Inferior parietal cortex (tissue), 1 donor: ENCODE measurements at regions not wholly inside any gene's neighbourhood (a gene's known extent, or its start where the extent isn't known, plus 50 kb on each side); places are given as distances from the start of the nearest gene placed in this dataset.
A peak's percentile ranks its signal among the peaks of the same experiment; 100 is the strongest.
"Not testable (repeated sequence)": the region's sequence is repeated elsewhere in the genome, so short reads cannot be mapped to it uniquely, and the experiment has no call there.

ENCODE experiments used
- DNase-seq: peaks from one replicate; pipeline ENCODE4 v3.0.0-alpha.2; 2016; ENCODE audit errors: extremely low spot score

DNA sequence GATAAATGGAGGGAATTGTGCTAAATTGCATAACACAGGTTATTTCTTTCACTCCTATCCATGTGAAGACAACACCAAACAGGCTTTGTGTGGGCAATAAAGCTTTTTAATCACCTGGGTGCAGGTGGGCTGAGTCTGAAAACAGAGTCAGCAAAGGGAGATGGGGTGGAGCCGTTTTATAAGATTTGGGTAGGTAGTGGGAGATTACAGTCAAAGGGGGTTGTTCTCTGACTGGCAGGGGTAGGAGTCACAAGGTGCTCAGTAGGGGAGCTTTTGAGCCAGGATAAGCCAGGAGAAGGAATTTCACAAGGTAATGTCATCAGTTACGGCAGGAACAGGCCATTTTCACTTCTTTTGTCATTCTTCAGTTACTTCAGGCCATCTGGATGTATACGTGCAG lies 358.8 kb upstream of the LRP1B start:
- DNase-seq: not testable (repeated sequence)

DNA sequence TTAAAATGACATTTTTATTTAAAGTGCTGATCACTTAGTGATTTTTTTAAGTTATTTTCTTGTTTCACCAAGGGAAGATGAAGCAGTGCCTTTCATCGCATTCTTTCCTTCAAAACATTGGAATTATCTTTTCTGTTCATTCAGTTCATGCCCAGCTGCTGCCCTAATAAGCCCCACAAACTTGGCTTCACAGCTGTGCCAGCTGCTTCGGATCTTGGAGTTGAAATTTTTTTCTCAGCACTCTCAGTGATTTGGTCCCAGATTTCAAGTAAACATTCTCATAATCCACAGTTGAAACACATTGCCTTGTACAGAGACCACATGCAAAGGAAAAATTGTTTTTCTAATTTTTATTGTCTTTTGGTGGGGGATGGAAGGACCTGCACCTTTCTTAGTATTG lies 353.3 kb upstream of the LRP1B start:
- no peak for DNase-seq

GRCh38 chr2:142483653-142484052 lies 352.8 kb upstream of the LRP1B start:
- DNase-seq: no peak

GRCh38 chr2:142478206-142478605 lies 347.4 kb upstream of the LRP1B start:
- DNase-seq: no peak

DNA sequence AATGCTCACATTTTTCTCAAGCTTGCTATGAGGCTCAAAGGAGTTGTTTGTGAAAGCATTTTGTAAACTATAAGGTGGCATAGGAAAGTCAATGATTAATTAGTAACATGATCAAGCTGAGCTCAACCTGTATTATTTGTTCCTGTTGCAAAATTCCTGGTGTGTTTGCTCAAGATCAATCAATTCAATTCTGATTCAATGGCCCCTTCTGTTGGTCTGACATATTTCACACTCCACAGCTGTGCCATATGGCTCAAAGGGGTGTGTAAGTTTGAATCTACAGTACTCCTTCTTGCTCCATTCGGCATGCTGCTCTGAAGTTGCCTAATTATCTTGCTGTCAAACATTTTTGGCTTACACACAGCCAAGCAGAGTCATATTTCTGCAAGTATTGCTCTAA lies 341.6 kb upstream of the LRP1B start:
- no peak for DNase-seq

GRCh38 chr2:142467321-142467720 lies 336.5 kb upstream of the LRP1B start:
- DNase-seq: no peak

GRCh38 chr2:142463047-142463446 lies 332.2 kb upstream of the LRP1B start:
- no peak for DNase-seq

DNA sequence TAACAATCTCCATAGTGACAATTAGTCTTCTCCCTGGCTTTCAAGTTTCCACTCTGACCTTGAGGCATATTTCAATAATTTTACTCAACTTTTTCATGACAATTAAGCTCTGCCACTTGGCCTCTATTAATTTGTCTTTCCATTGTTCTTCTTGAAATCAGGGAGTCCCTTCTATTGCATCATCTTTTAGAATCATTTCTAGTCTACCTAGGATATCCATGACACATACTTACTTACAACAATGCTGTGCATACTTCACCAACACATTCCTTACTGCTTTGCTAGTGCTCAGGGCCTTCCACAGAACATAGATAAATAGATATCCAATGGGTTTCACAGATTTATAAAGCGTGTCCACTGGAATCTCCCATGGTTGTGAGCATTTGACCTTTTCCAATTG lies 331.5 kb upstream of the LRP1B start:
- DNase-seq: no peak

DNA sequence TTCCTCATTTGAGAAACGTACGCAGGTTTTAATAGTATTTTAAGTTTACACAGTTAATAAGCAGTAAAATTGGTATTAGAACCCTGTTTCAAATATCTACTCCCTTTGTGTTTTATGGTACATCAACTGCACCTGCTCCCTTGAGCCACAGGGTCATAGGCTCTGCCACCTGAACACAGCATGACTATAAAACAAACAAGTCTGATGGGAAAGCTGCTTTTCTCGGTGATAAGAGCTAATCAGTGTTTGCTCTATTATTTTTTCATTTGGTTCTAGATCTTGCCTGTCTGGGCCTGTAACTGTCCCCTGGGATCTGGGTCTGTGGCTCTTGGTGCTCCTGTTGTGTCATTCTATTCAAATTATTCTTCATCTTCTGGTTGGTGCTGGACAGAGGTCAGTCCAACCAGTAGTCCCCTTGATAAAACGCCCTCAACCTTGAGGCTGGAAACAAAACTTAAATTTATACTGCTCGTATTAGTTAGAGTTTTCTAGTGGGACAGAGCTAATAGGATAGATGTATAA lies 314.8 kb upstream of the LRP1B start:
- DNase-seq: no peak

DNA sequence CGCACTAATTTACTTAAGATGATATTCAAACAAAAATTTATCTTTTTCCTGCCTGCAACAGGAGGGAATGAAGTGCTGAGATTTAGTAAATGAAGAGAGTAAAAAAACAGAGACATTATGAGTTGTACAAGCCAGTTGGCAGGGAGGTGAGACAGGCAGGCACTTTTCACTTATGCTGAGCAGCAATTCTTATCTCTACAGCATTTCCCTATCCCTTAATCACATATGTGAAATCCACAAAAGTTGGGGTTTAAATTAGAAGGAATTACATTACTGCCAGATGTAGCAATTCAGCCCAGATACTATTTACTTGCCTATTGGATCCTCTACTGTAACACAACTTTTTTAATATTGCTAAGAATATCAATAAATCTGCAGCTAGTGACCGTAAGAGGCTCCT lies 314.2 kb upstream of the LRP1B start:
- DNase-seq: no peak

DNA sequence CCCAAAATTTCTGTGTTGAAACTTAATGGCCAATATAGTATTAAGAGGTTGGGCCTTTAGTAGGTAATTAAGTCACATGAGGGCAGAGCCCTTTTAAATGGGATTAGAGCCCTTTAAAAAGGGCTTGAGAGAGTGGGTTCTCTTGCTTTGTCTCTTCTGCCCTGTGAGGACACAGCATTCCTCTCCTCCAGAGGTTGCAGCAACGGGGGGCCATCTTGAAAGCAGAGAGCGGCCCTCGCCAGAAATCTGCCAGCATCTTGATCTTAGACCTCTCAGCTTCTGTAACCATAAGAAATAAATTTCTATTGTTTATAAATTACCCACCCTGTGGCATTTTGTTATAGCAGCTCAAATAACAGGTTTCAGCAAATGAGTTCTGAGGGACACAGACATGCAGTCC lies 305.0 kb upstream of the LRP1B start:
- DNase-seq: no peak

DNA sequence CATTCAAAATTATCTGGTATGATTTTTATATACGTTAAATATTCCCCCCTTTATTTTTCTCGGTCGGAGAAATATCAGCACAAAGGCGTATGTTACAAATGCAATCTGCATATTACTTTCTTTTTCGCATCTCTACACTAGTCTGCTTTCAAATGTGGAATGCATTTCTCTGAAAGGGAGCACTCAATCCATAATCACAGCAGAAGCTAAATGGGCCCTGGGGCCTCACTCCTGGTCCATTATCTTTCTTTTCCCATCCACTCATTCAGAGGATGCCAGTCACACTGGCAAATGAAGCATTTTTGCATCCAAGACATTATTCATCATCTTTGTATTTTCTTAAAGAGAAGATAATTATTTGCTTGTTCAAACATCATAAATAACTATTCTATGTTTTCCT lies 295.2 kb upstream of the LRP1B start:
- no peak for DNase-seq

GRCh38 chr2:142425551-142425950 lies 294.7 kb upstream of the LRP1B start:
- DNase-seq: no peak

DNA sequence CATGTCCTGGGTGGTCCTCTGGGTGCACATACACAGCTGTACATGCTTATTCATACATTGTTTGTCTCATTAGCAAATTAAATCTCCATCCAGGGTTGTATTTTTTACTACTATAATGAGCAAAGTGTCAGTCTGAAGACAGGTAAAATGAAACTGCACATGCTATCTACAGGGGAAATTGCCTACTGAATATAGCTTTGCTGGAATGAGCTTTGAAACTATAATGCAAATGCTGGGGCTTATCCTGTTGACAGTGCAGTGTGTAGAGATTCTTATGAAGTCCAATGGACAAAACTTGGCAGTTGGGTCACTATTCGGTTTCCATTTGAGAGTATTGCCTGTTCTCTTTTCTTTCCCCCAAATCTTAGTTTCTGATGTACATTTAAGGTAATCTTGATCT lies 292.8 kb upstream of the LRP1B start:
- DNase-seq: no peak

DNA sequence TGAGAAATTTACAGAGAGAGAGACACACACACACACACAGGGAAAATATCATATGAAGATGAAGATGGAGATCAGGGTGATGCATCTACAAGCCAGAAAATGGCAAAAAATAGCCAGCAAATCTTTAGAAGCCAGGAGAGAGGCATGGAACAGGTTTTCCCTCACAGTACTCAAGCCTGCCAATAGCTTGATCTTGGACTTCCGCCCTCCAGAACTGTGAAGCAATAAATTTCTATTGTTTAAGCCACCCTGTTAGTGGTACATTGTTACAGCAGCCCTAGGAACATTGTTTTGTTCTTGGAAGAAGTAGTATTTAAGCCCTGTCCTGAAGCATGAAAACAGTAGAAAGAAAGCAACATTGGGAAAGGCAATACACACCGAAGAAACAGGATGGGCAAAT lies 292.0 kb upstream of the LRP1B start:
- DNase-seq: no peak

GRCh38 chr2:142422041-142422440 lies 291.2 kb upstream of the LRP1B start:
- DNase-seq: no peak

DNA sequence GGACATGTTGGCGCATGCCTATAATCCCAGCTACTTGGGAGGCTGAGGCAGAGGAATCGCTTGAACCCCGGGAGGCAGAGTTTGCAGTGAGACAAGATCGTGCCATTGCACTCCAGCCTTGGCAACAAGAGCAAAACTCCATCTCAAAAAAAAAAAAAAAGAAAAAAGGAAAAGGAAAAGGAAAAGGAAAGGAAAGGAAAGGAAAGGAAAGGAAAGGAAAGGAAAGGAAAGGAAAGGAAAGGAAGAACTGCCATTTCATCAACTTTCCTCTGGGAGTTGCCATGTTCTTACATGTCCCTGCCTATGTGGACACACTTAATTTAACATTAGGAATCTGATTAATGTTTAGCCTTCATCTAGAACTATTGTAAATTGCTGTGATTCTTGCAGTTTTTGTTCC lies 287.9 kb upstream of the LRP1B start:
- DNase-seq: not testable (repeated sequence)

GRCh38 chr2:142416996-142417395 lies 286.2 kb upstream of the LRP1B start:
- no peak for DNase-seq

GRCh38 chr2:142415461-142415860 lies 284.6 kb upstream of the LRP1B start:
- no peak for DNase-seq

GRCh38 chr2:142398212-142398611 lies 267.4 kb upstream of the LRP1B start:
- DNase-seq: no peak

- DNase-seq: peak; percentile 42
Measured at GRCh38 chr2:142395291-142395690, 264.5 kb upstream of the LRP1B start.

DNA sequence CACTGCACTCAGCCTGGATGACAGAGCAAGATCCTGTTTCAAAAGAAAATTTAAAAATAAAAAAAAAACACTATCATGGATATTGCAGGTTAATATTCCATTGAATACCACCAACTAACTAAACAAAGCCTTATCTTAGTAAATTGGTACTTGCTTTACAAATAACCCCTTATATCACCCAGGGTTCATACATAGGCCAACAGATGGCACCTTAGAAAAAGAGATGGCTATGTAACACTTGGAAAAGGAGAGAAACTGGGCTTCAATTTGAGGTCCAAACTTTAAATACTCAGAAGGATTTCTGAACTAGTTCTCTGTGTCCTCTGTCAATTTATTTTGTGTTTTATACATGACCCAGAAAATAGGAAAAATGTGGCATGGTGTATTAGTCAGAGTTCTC lies 249.6 kb upstream of the LRP1B start:
- no peak for DNase-seq

DNA sequence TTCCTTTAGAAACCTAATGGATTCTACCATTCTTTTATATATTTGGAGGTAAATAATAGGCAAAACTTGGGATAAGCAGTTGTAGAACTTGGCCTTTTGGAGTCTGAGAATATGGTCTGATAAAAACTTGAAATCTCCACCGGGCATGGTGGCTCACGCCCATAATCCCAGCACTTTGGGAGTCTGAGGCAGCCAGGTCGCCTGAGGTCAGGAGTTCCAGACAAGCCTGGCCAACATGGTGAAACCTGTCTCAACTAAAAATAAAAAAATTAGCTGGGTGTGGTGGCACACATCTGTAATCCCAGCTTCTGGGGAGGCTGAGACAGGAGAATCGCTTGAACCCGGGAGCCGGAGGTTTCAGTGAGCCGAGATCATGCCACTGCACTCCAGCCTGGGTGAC lies 231.3 kb upstream of the LRP1B start:
- not testable (repeated sequence) for DNase-seq

DNA sequence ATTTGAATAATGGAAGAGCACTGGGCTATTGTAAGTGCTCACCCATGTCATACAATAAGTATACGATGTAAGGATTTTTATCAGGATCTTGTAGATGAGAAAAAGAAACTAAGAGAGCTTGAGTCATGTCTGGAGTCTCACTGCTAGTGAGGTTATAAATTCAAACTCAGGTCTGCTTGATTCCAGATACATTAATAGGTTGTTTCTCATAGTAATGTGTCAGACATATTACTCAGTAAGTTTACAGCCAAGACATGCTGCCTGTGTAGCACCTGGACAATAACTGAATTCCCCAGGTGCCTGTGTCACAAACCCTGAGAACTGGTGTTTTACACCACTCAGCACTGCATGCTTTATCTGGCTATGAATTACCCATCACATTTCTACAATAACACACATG lies 216.9 kb upstream of the LRP1B start:
- DNase-seq: no peak

GRCh38 chr2:142339261-142339660 lies 208.4 kb upstream of the LRP1B start:
- no peak for DNase-seq
